ENCODE measurements at regions not wholly inside any gene's neighbourhood (a gene's known extent, or its start where the extent isn't known, plus 50 kb on each side); places are given as distances from the start of the nearest gene placed in this dataset.

DNA sequence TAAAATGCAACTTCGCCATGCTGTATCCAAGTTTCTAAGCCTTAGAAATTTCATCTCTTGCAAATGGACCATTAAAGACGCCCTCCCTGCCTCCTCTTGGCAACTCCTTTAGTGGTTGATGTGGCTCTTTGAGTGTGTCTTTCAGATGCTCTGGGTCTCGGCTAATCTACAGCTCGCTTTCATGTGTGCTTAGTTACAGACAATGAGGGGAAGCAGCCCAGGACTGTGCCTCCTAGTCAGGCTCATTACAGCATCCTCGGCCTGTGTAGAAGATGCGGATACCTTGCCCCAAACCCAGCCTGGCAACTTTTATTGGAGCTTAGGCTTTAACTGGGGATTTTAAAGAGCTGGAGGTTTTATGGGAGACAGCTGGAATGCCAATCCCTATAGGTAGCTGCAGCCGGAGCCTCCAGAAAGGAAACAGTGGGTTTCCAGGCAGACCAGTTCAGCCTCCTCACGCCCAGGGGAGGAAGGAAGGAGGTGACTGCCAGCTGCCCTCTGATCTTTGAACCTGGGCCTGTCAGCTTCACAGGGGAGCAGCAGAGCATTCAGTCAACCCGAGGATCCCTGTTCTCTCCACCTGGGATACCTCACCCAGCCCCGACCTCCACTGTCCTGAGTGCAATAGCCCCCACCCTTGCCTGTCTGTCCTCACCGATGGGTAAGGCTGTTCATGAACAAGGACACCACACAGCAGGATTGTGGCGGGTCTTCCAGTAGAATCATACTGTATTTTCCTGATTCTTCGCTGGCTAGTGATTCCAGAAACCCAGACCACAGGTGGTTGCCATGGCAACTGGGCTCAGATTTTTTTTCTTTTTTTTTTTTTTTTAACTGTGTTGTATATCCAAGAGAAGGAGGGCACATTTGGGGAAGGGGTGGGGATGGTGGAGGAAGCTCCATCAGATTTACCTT is 638.5 kb downstream of the MED13L start:
- no peaks in the 10 kb centered on the region for H3K4me1 ChIP-seq

DNA sequence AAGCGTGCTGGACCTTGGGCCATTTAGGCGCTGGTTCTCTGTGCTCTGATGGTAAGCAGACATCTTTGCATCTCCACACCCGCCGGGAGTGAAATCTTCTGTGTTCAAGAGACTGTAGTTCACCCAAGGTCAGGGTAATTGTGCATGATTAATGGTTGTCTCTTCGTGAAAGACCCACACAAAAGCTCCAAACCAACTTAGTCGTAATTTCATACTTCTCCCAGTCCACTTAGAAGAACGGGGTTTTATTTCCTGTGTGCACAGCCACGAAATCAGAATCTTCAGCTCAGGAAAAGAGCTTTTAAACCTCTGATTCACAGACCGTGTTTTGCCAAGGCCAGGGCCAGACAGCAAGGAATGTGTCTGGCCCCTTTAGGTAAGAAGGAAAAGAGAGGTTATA is 640.9 kb downstream of the MED13L start:
- intact Hi-C loops (cut with DNase I), result no loop called here
- H3K27me3 ChIP-seq (ENCODE audit: insufficient read depth in 3 of 3, low read length in 2 of 3), result peaks cover 0 to 9% (median 0%) of the 10 kb centered on the region in 3 donors
- 36 to 46% (median 36%) methylated on average over 9 of the region's 9 CpGs for WGBS, 3 donors

More for the DNA sequence above, 638.5 kb downstream of the MED13L start:
- Histone ChIP-seq H3K27ac (no peak overlapping the region), H3K9me3 (no peaks in the 10 kb centered on the region), H3K4me3 (no peak overlapping the region), H3K27me3 (ENCODE audit: insufficient read depth in 3 of 3, low read length in 2 of 3) (peaks cover 0 to 9% (median 0%) of the 10 kb centered on the region in 3 donors), H3K36me3 (ENCODE audit: insufficient read depth in 1 of 2, low read depth in 1 of 2) (no peaks in the 10 kb centered on the region)
- ATAC-seq (no peak), DNase-seq (no peak)
- 50 to 51% (median 50%) methylated on average over 13 of the region's 13 CpGs for WGBS, 3 donors
- intact Hi-C loops (cut with DNase I), result no loop called here
- TF ChIP-seq, protein P1, sequence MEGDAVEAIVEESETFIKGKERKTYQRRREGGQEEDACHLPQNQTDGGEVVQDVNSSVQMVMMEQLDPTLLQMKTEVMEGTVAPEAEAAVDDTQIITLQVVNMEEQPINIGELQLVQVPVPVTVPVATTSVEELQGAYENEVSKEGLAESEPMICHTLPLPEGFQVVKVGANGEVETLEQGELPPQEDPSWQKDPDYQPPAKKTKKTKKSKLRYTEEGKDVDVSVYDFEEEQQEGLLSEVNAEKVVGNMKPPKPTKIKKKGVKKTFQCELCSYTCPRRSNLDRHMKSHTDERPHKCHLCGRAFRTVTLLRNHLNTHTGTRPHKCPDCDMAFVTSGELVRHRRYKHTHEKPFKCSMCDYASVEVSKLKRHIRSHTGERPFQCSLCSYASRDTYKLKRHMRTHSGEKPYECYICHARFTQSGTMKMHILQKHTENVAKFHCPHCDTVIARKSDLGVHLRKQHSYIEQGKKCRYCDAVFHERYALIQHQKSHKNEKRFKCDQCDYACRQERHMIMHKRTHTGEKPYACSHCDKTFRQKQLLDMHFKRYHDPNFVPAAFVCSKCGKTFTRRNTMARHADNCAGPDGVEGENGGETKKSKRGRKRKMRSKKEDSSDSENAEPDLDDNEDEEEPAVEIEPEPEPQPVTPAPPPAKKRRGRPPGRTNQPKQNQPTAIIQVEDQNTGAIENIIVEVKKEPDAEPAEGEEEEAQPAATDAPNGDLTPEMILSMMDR (IDR thresholded peaks at IDR 0.05), result no peak

GRCh38 chr12:115632308-115632707 is 645.2 kb downstream of the MED13L start:
- H3K4me3 ChIP-seq, result no peak overlapping the region
- intact Hi-C loops (cut with DNase I), result loop anchor here in 1 of 2 donors (5.0 kb wide), 1 partner anchor 970 kb away; no protein-coding TSS in a partner anchor
- no peak for ATAC-seq

More for the DNA sequence above, 640.9 kb downstream of the MED13L start:
- TF ChIP-seq, protein P1 (IDR thresholded peaks at IDR 0.05), result no peak
- no peak for DNase-seq
- H3K36me3 ChIP-seq (ENCODE audit: insufficient read depth in 1 of 2, low read depth in 1 of 2), result no peaks in the 10 kb centered on the region
- no peaks in the 10 kb centered on the region for H3K9me3 ChIP-seq
- H3K4me3 ChIP-seq, result no peak overlapping the region
- no peaks in the 10 kb centered on the region for H3K4me1 ChIP-seq
- no peak for ATAC-seq
- no peak overlapping the region for H3K27ac ChIP-seq

DNA sequence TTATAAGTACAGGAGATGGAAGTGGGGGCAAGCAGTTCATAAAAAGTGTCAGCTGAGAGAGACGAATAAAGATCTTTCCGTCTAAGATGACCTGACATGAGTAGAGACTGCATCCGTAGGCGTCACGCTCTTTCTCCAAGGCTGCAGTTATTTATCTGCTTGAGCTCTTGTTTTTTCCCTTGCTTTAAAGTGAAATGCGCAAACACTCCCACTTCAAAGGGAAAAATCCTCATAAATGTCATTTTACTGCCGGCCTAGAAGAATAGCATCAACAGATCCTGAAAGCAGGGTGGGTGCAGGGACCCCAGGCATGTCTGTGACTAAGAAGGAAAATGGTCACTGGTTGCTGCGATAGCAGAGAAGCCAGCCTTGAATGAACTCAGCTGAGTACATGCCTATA is 647.4 kb downstream of the MED13L start:
- H3K4me3 ChIP-seq, result no peak overlapping the region
- DNase-seq (no peak), ATAC-seq (no peak)
- no peaks in the 10 kb centered on the region for H3K4me1 ChIP-seq
- WGBS, 3 donors, result 59 to 66% (median 65%) methylated on average over 8 of the region's 8 CpGs
- no peaks in the 10 kb centered on the region for H3K36me3 ChIP-seq (ENCODE audit: insufficient read depth in 1 of 2, low read depth in 1 of 2)
- intact Hi-C loops (cut with DNase I), result loop anchor here (2.0 to 5.0 kb wide), 2 partner anchors 961 to 968 kb away; no protein-coding TSS in a partner anchor
- H3K27me3 ChIP-seq (ENCODE audit: insufficient read depth in 3 of 3, low read length in 2 of 3), result no peaks in the 10 kb centered on the region
- H3K9me3 ChIP-seq, result no peaks in the 10 kb centered on the region
- no peak overlapping the region for H3K27ac ChIP-seq
- TF ChIP-seq, protein P1 (IDR thresholded peaks at IDR 0.05), result no peak

More at GRCh38 chr12:115632308-115632707, 645.2 kb downstream of the MED13L start:
- TF ChIP-seq, protein P1 (IDR thresholded peaks at IDR 0.05), result peak; percentile 37
- no peaks in the 10 kb centered on the region for H3K9me3 ChIP-seq
- no peaks in the 10 kb centered on the region for H3K27me3 ChIP-seq (ENCODE audit: insufficient read depth in 3 of 3, low read length in 2 of 3)
- H3K27ac ChIP-seq, result no peak overlapping the region
- no peaks in the 10 kb centered on the region for H3K36me3 ChIP-seq (ENCODE audit: insufficient read depth in 1 of 2, low read depth in 1 of 2)
- no peaks in the 10 kb centered on the region for H3K4me1 ChIP-seq
- no peak for DNase-seq

Measured in psoas muscle (tissue), 7 donors.